ENCODE measurements at regions not wholly inside any gene's neighbourhood (a gene's known extent, or its start where the extent isn't known, plus 50 kb on each side); places are given as distances from the start of the nearest gene placed in this dataset.

- TF ChIP-seq GATA3 (IDR thresholded peaks at IDR 0.05; ENCODE audit: low read depth, low read length), result no peak
- TF ChIP-seq GATA2 (IDR thresholded peaks at IDR 0.05; ENCODE audit: low read depth, low read length), result no peak
Measured at GRCh38 chr6:6906570-6907213, 201.1 kb upstream of the RREB1 start.

GRCh38 chr6:6907286-6907685, 200.5 kb upstream of the RREB1 start:
- TF ChIP-seq GATA3 (IDR thresholded peaks at IDR 0.05; ENCODE audit: low read depth, low read length) (no peak), GATA2 (IDR thresholded peaks at IDR 0.05; ENCODE audit: low read depth, low read length) (no peak)

- no peak for TF ChIP-seq GATA2 (IDR thresholded peaks at IDR 0.05; ENCODE audit: low read depth, low read length)
- TF ChIP-seq GATA3 (IDR thresholded peaks at IDR 0.05; ENCODE audit: low read depth, low read length), result no peak
Measured at GRCh38 chr6:6908121-6908520, 199.6 kb upstream of the RREB1 start.

- TF ChIP-seq GATA2 (IDR thresholded peaks at IDR 0.05; ENCODE audit: low read depth, low read length), result no peak
- TF ChIP-seq GATA3 (IDR thresholded peaks at IDR 0.05; ENCODE audit: low read depth, low read length), result no peak
Measured at GRCh38 chr6:6909111-6909510, 198.7 kb upstream of the RREB1 start.

- TF ChIP-seq GATA3 (IDR thresholded peaks at IDR 0.05; ENCODE audit: low read depth, low read length) (no peak), GATA2 (IDR thresholded peaks at IDR 0.05; ENCODE audit: low read depth, low read length) (no peak)
Measured at GRCh38 chr6:6910734-6911295, 196.9 kb upstream of the RREB1 start.

DNA sequence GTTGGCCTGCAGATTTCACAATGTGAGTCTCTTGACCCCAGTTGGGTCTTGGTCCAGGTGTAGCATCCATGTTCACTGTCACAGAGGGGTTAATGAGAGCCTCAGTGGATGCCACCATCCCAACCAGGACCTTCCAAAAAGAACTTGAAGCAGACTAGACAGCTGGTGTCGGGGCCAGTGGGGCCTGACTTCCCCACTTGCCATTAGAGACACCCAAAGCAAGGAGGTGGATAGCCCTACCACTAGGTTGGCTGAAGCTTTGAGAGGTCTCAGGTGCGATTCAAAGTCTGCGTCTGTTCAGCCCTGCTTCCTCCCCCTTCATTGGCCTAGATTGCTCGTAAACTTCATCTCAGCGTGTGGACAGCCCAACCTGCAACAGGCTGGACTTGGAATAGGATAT, 196.4 kb upstream of the RREB1 start:
- TF ChIP-seq GATA2 (IDR thresholded peaks at IDR 0.05; ENCODE audit: low read depth, low read length), result no peak

DNA sequence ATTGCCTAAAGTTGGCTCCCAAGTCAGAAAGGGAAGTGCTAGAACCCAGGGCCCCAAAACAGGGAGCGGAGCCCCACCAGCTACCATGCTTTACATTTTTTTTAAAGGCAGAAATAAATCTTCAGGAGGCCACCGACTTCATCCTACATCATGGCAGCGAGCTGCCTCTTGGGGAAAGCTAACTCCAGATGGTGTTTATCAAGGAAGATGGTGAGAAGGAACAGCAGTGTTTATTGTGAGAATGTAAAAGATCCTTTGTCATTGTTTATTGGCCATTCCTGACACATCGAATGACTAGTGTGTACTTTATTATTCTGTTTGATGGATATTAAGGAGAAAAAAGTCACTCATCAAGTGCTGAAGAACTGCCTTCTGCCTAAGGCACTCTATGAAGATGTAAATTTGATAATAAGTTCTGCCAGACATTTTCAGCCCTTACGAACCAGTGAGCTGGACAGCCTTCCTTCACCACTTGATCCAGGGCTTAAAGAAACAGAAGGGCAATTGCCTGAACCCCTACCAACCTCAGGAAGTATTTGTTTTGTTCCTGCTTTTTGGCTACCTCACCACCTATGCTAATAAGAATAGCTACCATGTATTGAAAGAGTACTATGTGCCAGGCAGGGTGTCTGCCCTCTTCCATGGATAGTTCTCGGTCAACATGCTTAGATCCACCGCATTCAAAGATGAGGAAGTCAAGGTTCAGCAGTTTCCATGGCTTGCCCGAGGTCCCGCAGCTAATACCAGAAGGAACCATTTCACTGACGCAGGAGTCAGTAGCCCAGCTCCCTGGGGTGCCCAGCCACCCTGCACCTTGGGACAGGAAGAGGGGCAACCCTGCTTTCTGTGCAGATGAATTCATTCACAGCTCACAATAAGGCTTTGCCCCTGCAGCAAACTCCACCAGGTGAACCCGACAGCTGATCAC, 194.7 kb upstream of the RREB1 start:
- TF ChIP-seq GATA2 (IDR thresholded peaks at IDR 0.05; ENCODE audit: low read depth, low read length) (no peak), GATA3 (IDR thresholded peaks at IDR 0.05; ENCODE audit: low read depth, low read length) (no peak)

GRCh38 chr6:6915219-6915618, 192.5 kb upstream of the RREB1 start:
- TF ChIP-seq GATA2 (IDR thresholded peaks at IDR 0.05; ENCODE audit: low read depth, low read length) (no peak), GATA3 (IDR thresholded peaks at IDR 0.05; ENCODE audit: low read depth, low read length) (no peak)

- TF ChIP-seq GATA3 (IDR thresholded peaks at IDR 0.05; ENCODE audit: low read depth, low read length) (no peak), GATA2 (IDR thresholded peaks at IDR 0.05; ENCODE audit: low read depth, low read length) (no peak)
Measured at GRCh38 chr6:6915813-6916547, 191.8 kb upstream of the RREB1 start.

DNA sequence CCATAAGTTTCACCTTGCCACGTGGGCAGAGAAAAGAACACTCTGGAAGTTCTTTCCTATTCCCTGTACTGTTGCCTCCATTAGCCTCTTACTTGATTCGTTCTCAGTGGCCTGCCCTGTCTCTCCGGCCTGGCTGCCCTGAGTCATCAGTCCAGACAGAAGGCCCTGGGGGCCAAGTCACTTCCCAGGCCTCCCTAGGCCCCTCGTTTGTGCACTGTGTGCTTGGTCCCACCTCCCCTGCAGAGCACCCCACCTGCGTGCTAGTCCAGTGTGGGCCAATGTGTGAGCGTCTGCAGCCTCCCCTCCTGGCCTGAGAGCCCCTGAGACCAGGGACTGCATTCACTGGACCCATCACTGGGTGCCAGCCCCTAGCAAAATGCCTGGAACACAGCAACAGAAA, 191.2 kb upstream of the RREB1 start:
- no peak for TF ChIP-seq GATA3 (IDR thresholded peaks at IDR 0.05; ENCODE audit: low read depth, low read length)
- no peak for TF ChIP-seq GATA2 (IDR thresholded peaks at IDR 0.05; ENCODE audit: low read depth, low read length)

- TF ChIP-seq GATA3 (IDR thresholded peaks at IDR 0.05; ENCODE audit: low read depth, low read length), result no peak
- TF ChIP-seq GATA2 (IDR thresholded peaks at IDR 0.05; ENCODE audit: low read depth, low read length), result no peak
Measured at GRCh38 chr6:6918216-6918983, 189.4 kb upstream of the RREB1 start.

GRCh38 chr6:6919173-6919572, 188.6 kb upstream of the RREB1 start:
- TF ChIP-seq GATA3 (IDR thresholded peaks at IDR 0.05; ENCODE audit: low read depth, low read length), result no peak
- no peak for TF ChIP-seq GATA2 (IDR thresholded peaks at IDR 0.05; ENCODE audit: low read depth, low read length)

All from SH-SY5Y (cell line).